ENCODE measurements at regions not wholly inside any gene's neighbourhood (a gene's known extent, or its start where the extent isn't known, plus 50 kb on each side); places are given as distances from the start of the nearest gene placed in this dataset.

GRCh38 chr2:57656198-57656597 is 390.4 kb upstream of the VRK2 start:
- H3K9me3 Mint-ChIP-seq: peaks cover 15% of the 10 kb centered on the region
- no peak overlapping the region for H3K27ac Mint-ChIP-seq
- H3K27me3 Mint-ChIP-seq: no peaks in the 10 kb centered on the region
- H3K4me3 Mint-ChIP-seq: no peak overlapping the region
- H3K36me3 Mint-ChIP-seq (ENCODE audit: low read depth): peaks cover 4% of the 10 kb centered on the region
- TF ChIP-seq, protein P1, sequence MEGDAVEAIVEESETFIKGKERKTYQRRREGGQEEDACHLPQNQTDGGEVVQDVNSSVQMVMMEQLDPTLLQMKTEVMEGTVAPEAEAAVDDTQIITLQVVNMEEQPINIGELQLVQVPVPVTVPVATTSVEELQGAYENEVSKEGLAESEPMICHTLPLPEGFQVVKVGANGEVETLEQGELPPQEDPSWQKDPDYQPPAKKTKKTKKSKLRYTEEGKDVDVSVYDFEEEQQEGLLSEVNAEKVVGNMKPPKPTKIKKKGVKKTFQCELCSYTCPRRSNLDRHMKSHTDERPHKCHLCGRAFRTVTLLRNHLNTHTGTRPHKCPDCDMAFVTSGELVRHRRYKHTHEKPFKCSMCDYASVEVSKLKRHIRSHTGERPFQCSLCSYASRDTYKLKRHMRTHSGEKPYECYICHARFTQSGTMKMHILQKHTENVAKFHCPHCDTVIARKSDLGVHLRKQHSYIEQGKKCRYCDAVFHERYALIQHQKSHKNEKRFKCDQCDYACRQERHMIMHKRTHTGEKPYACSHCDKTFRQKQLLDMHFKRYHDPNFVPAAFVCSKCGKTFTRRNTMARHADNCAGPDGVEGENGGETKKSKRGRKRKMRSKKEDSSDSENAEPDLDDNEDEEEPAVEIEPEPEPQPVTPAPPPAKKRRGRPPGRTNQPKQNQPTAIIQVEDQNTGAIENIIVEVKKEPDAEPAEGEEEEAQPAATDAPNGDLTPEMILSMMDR (IDR thresholded peaks at IDR 0.05): no peak
- no peaks in the 10 kb centered on the region for H3K4me1 Mint-ChIP-seq
- POLR2A ChIA-PET: no interaction called here
- CTCF ChIA-PET: no interaction called here
- intact Hi-C loops (cut with micrococcal nuclease): no loop called here
- no peak for DNase-seq
- no peak for ATAC-seq (ENCODE audit: low read depth)

GRCh38 chr2:57669570-57669969 is 377.0 kb upstream of the VRK2 start:
- TF ChIP-seq, protein P1 (IDR thresholded peaks at IDR 0.05): no peak

GRCh38 chr2:57674025-57674424 is 372.6 kb upstream of the VRK2 start:
- DNase-seq (no peak), ATAC-seq (ENCODE audit: low read depth) (no peak)
- POLR2A ChIA-PET: no interaction called here
- TF ChIP-seq, protein P1 (IDR thresholded peaks at IDR 0.05): no peak
- Mint-ChIP-seq H3K27ac (no peak overlapping the region), H3K36me3 (ENCODE audit: low read depth) (no peaks in the 10 kb centered on the region), H3K27me3 (no peaks in the 10 kb centered on the region), H3K9me3 (no peaks in the 10 kb centered on the region), H3K4me3 (no peak overlapping the region), H3K4me1 (no peaks in the 10 kb centered on the region)
- CTCF ChIA-PET: no interaction called here
- intact Hi-C loops (cut with micrococcal nuclease): no loop called here

More at GRCh38 chr2:57669570-57669969, 377.0 kb upstream of the VRK2 start:
- Mint-ChIP-seq H3K27ac (no peak overlapping the region), H3K9me3 (peaks cover 3% of the 10 kb centered on the region), H3K4me1 (no peaks in the 10 kb centered on the region), H3K4me3 (no peak overlapping the region), H3K36me3 (ENCODE audit: low read depth) (no peaks in the 10 kb centered on the region), H3K27me3 (no peaks in the 10 kb centered on the region)
- ChIA-PET CTCF (no interaction called here), POLR2A (no interaction called here)
- DNase-seq (no peak), ATAC-seq (ENCODE audit: low read depth) (no peak)
- intact Hi-C loops (cut with micrococcal nuclease): no loop called here

DNA sequence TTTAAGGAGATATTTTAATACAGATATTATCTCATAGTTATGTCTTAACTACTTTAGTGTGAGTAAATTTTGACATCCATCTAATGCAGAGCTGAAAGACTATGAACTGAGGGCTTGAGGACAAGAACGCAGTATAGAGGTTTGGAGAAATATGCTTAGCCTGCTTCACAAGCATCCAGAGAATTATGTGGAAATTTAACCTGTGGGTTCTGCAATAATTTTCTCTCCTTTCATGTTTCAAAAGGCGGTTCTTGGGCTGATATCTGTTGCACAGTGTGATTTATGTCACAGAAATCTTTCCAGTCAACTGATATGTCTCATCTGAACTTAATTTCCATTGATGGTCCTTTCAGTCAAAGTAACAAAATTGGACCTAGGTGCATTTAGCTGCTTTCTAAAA is 371.9 kb upstream of the VRK2 start:
- no peak overlapping the region for H3K27ac Mint-ChIP-seq
- ChIA-PET POLR2A (no interaction called here), CTCF (no interaction called here)
- DNase-seq (no peak), ATAC-seq (ENCODE audit: low read depth) (no peak)
- intact Hi-C loops (cut with micrococcal nuclease): no loop called here
- no peaks in the 10 kb centered on the region for H3K36me3 Mint-ChIP-seq (ENCODE audit: low read depth)
- H3K27me3 Mint-ChIP-seq: no peaks in the 10 kb centered on the region
- H3K4me1 Mint-ChIP-seq: no peaks in the 10 kb centered on the region
- TF ChIP-seq, protein P1 (IDR thresholded peaks at IDR 0.05): no peak
- no peak overlapping the region for H3K4me3 Mint-ChIP-seq
- H3K9me3 Mint-ChIP-seq: no peaks in the 10 kb centered on the region

DNA sequence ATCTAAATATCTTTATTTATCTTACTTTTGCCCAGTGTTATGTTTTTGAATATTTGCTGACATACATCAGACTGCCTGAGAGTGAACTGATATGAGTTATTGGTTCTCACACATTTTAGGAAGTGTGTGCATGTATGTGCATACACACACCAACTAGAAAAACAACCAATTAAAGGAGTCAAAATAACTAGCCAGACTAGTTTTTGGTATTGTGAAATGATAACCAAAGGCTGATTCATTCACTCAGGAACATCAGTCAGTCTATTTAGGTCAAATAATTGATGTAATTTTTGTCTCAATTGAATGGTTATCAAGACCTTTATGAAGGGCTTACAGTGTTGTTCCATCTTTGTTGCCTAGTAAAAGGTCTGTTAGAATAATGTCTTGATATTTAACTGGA is 369.3 kb upstream of the VRK2 start:
- no peak for ATAC-seq (ENCODE audit: low read depth)
- no peak for DNase-seq
- no peaks in the 10 kb centered on the region for H3K27me3 Mint-ChIP-seq
- no peaks in the 10 kb centered on the region for H3K4me1 Mint-ChIP-seq
- ChIA-PET POLR2A (no interaction called here), CTCF (no interaction called here)
- no peaks in the 10 kb centered on the region for H3K36me3 Mint-ChIP-seq (ENCODE audit: low read depth)
- intact Hi-C loops (cut with micrococcal nuclease): no loop called here
- TF ChIP-seq, protein P1 (IDR thresholded peaks at IDR 0.05): no peak
- H3K4me3 Mint-ChIP-seq: no peak overlapping the region
- H3K9me3 Mint-ChIP-seq: no peaks in the 10 kb centered on the region
- H3K27ac Mint-ChIP-seq: no peak overlapping the region

Data from activated B cell treated with CpG ODN at 0.5 μM for 24 hours (primary cell).